Left ventricle myocardium inferior (tissue), 1 donor: ENCODE measurements at regions not wholly inside any gene's neighbourhood (a gene's known extent, or its start where the extent isn't known, plus 50 kb on each side); places are given as distances from the start of the nearest gene placed in this dataset.
A peak's percentile ranks its signal among the peaks of the same experiment; 100 is the strongest.

ENCODE experiments used
- DNase-seq: peaks from one replicate; pipeline ENCODE4 v3.0.0-alpha.2; 2020
- H3K27ac ChIP-seq: fragments of 200-600 bp; replicated peaks from 2 replicates; pipeline ENCODE4 v1.8.0; 2021
- H3K27me3 ChIP-seq: fragments of 200-600 bp; 2 replicates; pipeline ENCODE4 v1.8.0; 2021; ENCODE audit warnings: low read depth
- H3K36me3 ChIP-seq: fragments of 200-600 bp; 2 replicates; pipeline ENCODE4 v1.8.0; 2021
- H3K4me1 ChIP-seq: fragments of 200-600 bp; 2 replicates; pipeline ENCODE4 v1.8.0; 2021
- H3K4me3 ChIP-seq: fragments of 200-600 bp; 2 replicates; pipeline ENCODE4 v1.8.0; 2021; ENCODE audit warnings: mild to moderate bottlenecking, moderate library complexity
- H3K9me3 ChIP-seq: fragments of 200-600 bp; replicated peaks from 2 replicates; pipeline ENCODE4 v1.8.0; 2021
- CTCF ChIP-seq: fragments of 200-600 bp; IDR thresholded peaks from 2 replicates; pipeline ENCODE4 v1.8.0; 2021; ENCODE audit warnings: antibody characterized with exemption, mild to moderate bottlenecking, borderline replicate concordance
- intact Hi-C: fragments of 100-400 bp; cut with micrococcal nuclease; formaldehyde crosslinking; loops from one replicate; pipeline ENCODE4 v1.11.0; 2022
- donor health status: DM: no; HTN: yes; CAD: no; lungs with severe emphysema.

- no peak for TF ChIP-seq CTCF
- Histone ChIP-seq H3K9me3 (no peaks in the 10 kb centered on the region), H3K4me1 (no peaks in the 10 kb centered on the region), H3K4me3 (no peak overlapping the region), H3K27ac (no peak overlapping the region), H3K36me3 (no peaks in the 10 kb centered on the region), H3K27me3 (peaks cover 92% of the 10 kb centered on the region)
- intact Hi-C loops: no loop called here
- no peak for DNase-seq
Measured at GRCh38 chr14:96735526-96735925, 61.7 kb upstream of the VRK1 start.

- H3K27me3 ChIP-seq: peaks cover 96% of the 10 kb centered on the region
- TF ChIP-seq CTCF: no peak
Measured at GRCh38 chr14:96736439-96736838, 60.7 kb upstream of the VRK1 start.

GRCh38 chr14:96737881-96738280, 59.3 kb upstream of the VRK1 start:
- Histone ChIP-seq H3K27me3 (peaks cover 100% of the 10 kb centered on the region), H3K4me3 (no peak overlapping the region), H3K36me3 (no peaks in the 10 kb centered on the region), H3K9me3 (no peaks in the 10 kb centered on the region), H3K27ac (no peak overlapping the region), H3K4me1 (peaks cover 8% of the 10 kb centered on the region)
- DNase-seq: no peak
- intact Hi-C loops: no loop called here
- no peak for TF ChIP-seq CTCF

More at GRCh38 chr14:96736439-96736838, 60.7 kb upstream of the VRK1 start:
- DNase-seq: no peak
- Histone ChIP-seq H3K4me3 (no peak overlapping the region), H3K4me1 (peaks cover 5% of the 10 kb centered on the region), H3K9me3 (no peaks in the 10 kb centered on the region), H3K27ac (no peak overlapping the region), H3K36me3 (no peaks in the 10 kb centered on the region)
- intact Hi-C loops: no loop called here

GRCh38 chr14:96739200-96739910, 57.8 kb upstream of the VRK1 start:
- Histone ChIP-seq H3K27ac (no peak overlapping the region), H3K4me1 (peaks cover 8% of the 10 kb centered on the region), H3K27me3 (peaks cover 100% of the 10 kb centered on the region), H3K36me3 (no peaks in the 10 kb centered on the region), H3K4me3 (no peak overlapping the region), H3K9me3 (no peaks in the 10 kb centered on the region)
- no peak for TF ChIP-seq CTCF
- intact Hi-C loops: no loop called here
- no peak for DNase-seq

- Histone ChIP-seq H3K27me3 (peaks cover 100% of the 10 kb centered on the region), H3K9me3 (no peaks in the 10 kb centered on the region), H3K27ac (no peak overlapping the region), H3K4me3 (peak overlapping the region; percentile 59), H3K36me3 (no peaks in the 10 kb centered on the region), H3K4me1 (peaks cover 8% of the 10 kb centered on the region)
- intact Hi-C loops: no loop called here
- DNase-seq: peak; percentile 51
- peak; percentile 94 for TF ChIP-seq CTCF
Measured at GRCh38 chr14:96741151-96741977, 55.8 kb upstream of the VRK1 start.
